Neural cell (in vitro differentiated cells): ENCODE measurements at regions not wholly inside any gene's neighbourhood (a gene's known extent, or its start where the extent isn't known, plus 50 kb on each side); places are given as distances from the start of the nearest gene placed in this dataset.
"Not testable (repeated sequence)": the region's sequence is repeated elsewhere in the genome, so short reads cannot be mapped to it uniquely, and the experiment has no call there.

ENCODE experiments used
- H2AFZ ChIP-seq: fragments of 200-600, 300-800 bp; sonication (generic), shearing (Covaris generic); 2 replicates; pipeline ENCODE4 v1.6.0; 2014; ENCODE audit warnings: low read depth, mild to moderate bottlenecking, antibody characterized with exemption, low read length, moderate library complexity
- H3F3A ChIP-seq: fragments of 200-600 bp; shearing (Covaris generic); 2 replicates; pipeline ENCODE4 v1.6.1; 2016; ENCODE audit warnings: mild to moderate bottlenecking, moderate library complexity, mixed read lengths, antibody characterized with exemption, low read length; ENCODE audit not compliant: insufficient read depth, poor library complexity, severe bottlenecking
- H3K27ac ChIP-seq: fragments of 200-600, 300-800 bp; sonication (generic), shearing (Covaris generic); 2 replicates; pipeline ENCODE4 v1.5.1; 2014; ENCODE audit warnings: mild to moderate bottlenecking, low read length, moderate library complexity
- H3K27me3 ChIP-seq: fragments of 300-800, 200-600 bp; sonication (generic), shearing (Covaris generic); 2 replicates; pipeline ENCODE4 v1.6.0; 2014; ENCODE audit warnings: mild to moderate bottlenecking, low read depth, low read length, moderate library complexity; ENCODE audit not compliant: insufficient read depth
- H3K36me3 ChIP-seq: fragments of 300-800, 200-600 bp; sonication (generic), shearing (Covaris generic); 2 replicates; pipeline ENCODE4 v1.5.1; 2014; ENCODE audit warnings: mild to moderate bottlenecking, antibody characterized with exemption, low read length, moderate library complexity; ENCODE audit not compliant: insufficient read depth
- H3K4me2 ChIP-seq: fragments of 300-800, 200-600 bp; sonication (generic), shearing (Covaris generic); 2 replicates; pipeline ENCODE4 v1.6.0; 2014; ENCODE audit warnings: mild to moderate bottlenecking, low read length
- H3K4me3 ChIP-seq: fragments of 300-800, 200-600 bp; sonication (generic), shearing (Covaris generic); 2 replicates; pipeline ENCODE4 v1.5.1; 2014; ENCODE audit warnings: mild to moderate bottlenecking, low read length, moderate library complexity
- H3K79me2 ChIP-seq: fragments of 200-600 bp; shearing (Covaris generic); replicated peaks from 2 replicates; pipeline ENCODE4 v1.6.0; 2014; ENCODE audit warnings: mild to moderate bottlenecking, low read length, moderate library complexity; ENCODE audit not compliant: insufficient read depth
- H3K9ac ChIP-seq: fragments of 300-800, 200-600 bp; sonication (generic), shearing (Covaris generic); 2 replicates; pipeline ENCODE4 v1.6.1; 2016; ENCODE audit warnings: mild to moderate bottlenecking, low read length, mixed read lengths
- H3K9me2 ChIP-seq: fragments of 200-600 bp; shearing (Covaris generic); 2 replicates; pipeline ENCODE4 v1.6.1; 2016; ENCODE audit warnings: mild to moderate bottlenecking, low read length, mixed read lengths; ENCODE audit not compliant: insufficient read depth
- H3K9me3 ChIP-seq: fragments of 200-600, 300-800 bp; sonication (generic), shearing (Covaris generic); 2 replicates; pipeline ENCODE4 v1.6.1; 2016; ENCODE audit warnings: mild to moderate bottlenecking, mixed run types, low read length, moderate library complexity, mixed read lengths
- H4K20me1 ChIP-seq: fragments of 200-600 bp; shearing (Covaris generic); 2 replicates; pipeline ENCODE4 v1.6.1; 2016; ENCODE audit warnings: mild to moderate bottlenecking, mixed run types; ENCODE audit not compliant: insufficient read depth
- EP300 ChIP-seq: fragments of 450-650 bp; conservative IDR thresholded peaks from 2 replicates; pipeline ENCODE4 v1.6.1; 2014; ENCODE audit warnings: antibody characterized with exemption, mild to moderate bottlenecking, moderate library complexity; ENCODE audit not compliant: poor library complexity, severe bottlenecking
- EZH2 ChIP-seq: fragments of 200-600, 300-800 bp; shearing (Covaris generic), sonication (generic); IDR thresholded peaks from 2 replicates; pipeline ENCODE4 v1.6.1; 2014; ENCODE audit warnings: antibody characterized with exemption, low read length, borderline replicate concordance, mild to moderate bottlenecking; ENCODE audit not compliant: insufficient read depth, poor library complexity, severe bottlenecking
- MXI1 ChIP-seq: fragments of 450-650 bp; conservative IDR thresholded peaks from 2 replicates; pipeline ENCODE4 v1.6.1; 2014; ENCODE audit warnings: antibody characterized with exemption, mild to moderate bottlenecking; ENCODE audit not compliant: poor library complexity, severe bottlenecking
- POLR2AphosphoS5 ChIP-seq: IDR thresholded peaks from 2 replicates; pipeline ENCODE4 v1.6.1; 2012
- RAD21 ChIP-seq: fragments of 450-650 bp; conservative IDR thresholded peaks from 2 replicates; pipeline ENCODE4 v1.6.1; 2014; ENCODE audit warnings: antibody characterized with exemption, mild to moderate bottlenecking, moderate library complexity
- REST ChIP-seq: IDR thresholded peaks from 2 replicates; pipeline ENCODE4 v1.6.1; 2012; ENCODE audit warnings: borderline replicate concordance
- SMC3 ChIP-seq: fragments of 450-650 bp; conservative IDR thresholded peaks from 2 replicates; pipeline ENCODE4 v1.6.1; 2014; ENCODE audit warnings: antibody characterized with exemption, mild to moderate bottlenecking, moderate library complexity; ENCODE audit not compliant: poor library complexity
- TAF1 ChIP-seq: IDR thresholded peaks from 2 replicates; pipeline ENCODE4 v1.6.1; 2012; ENCODE audit warnings: low read depth
- TF ChIP-seq, protein P1 (sequence below): fragments of 450-650 bp; IDR thresholded peaks from 2 replicates; pipeline ENCODE4 v1.5.1; 2014; ENCODE audit warnings: antibody characterized with exemption, mild to moderate bottlenecking, moderate library complexity; ENCODE audit not compliant: poor library complexity, severe bottlenecking

DNA sequence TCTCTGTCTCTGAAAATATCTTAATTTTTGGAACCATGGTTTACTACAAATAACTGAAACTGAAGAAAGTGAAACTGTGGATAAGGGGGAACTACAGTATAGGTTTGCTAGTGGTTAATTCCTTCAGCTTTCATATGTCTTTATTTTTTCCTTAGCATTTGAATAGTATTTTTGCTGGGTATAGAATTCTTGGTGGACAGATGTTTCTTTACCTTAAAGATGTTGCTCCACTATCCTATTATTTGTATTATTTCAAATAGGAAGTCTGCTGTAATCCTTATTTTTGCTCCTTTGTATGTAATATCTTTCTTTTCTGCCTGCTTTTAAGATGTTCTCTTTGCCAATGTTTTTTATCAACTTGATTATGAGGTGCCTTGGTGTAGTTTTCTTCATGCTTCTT lies 152.9 kb upstream of the ISL1 start:
- H3K4me2 ChIP-seq: no peak overlapping the region
- H3F3A ChIP-seq: no peaks in the 10 kb centered on the region
- no peak overlapping the region for H3K27ac ChIP-seq
- H3K9me3 ChIP-seq: no peaks in the 10 kb centered on the region
- no peaks in the 10 kb centered on the region for H3K36me3 ChIP-seq
- no peak for TF ChIP-seq RAD21
- no peak for TF ChIP-seq MXI1
- TF ChIP-seq TAF1: no peak
- no peak for TF ChIP-seq SMC3
- no peak for TF ChIP-seq EP300
- no peaks in the 10 kb centered on the region for H3K79me2 ChIP-seq
- H3K9me2 ChIP-seq: no peaks in the 10 kb centered on the region
- H3K27me3 ChIP-seq: no peaks in the 10 kb centered on the region
- H2AFZ ChIP-seq: no peak overlapping the region
- no peak overlapping the region for H3K9ac ChIP-seq
- H3K4me3 ChIP-seq: no peak overlapping the region
- no peaks in the 10 kb centered on the region for H4K20me1 ChIP-seq

DNA sequence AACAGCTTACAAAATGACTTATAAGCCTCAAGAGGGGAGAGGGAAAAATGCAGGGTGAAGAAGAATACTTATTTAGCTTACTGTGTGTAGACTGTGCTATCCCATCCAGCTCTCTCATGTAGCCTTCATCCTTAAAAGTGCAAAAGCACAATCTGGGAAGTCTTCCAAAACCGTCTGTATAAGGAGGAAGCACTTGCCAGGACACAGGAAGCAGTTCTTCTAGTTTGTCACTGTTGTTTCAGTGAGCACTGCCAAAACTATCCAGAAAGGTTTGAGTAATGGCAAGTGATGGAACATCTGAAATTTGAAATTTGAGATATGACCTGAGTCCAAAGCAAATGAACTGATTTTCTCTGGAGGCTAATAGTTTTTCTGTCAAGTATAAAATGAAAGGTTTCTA lies 140.8 kb upstream of the ISL1 start:
- Histone ChIP-seq H4K20me1 (no peaks in the 10 kb centered on the region), H3K79me2 (no peaks in the 10 kb centered on the region), H3K4me2 (no peak overlapping the region), H3K9me2 (no peaks in the 10 kb centered on the region), H3K4me3 (no peak overlapping the region), H3F3A (no peaks in the 10 kb centered on the region), H3K9ac (no peak overlapping the region), H3K36me3 (no peaks in the 10 kb centered on the region), H2AFZ (no peak overlapping the region), H3K27me3 (no peaks in the 10 kb centered on the region), H3K9me3 (no peaks in the 10 kb centered on the region), H3K27ac (no peak overlapping the region)
- TF ChIP-seq EP300 (no peak), SMC3 (no peak), POLR2AphosphoS5 (no peak), RAD21 (no peak), TAF1 (no peak), EZH2 (no peak)
- TF ChIP-seq, protein P1, sequence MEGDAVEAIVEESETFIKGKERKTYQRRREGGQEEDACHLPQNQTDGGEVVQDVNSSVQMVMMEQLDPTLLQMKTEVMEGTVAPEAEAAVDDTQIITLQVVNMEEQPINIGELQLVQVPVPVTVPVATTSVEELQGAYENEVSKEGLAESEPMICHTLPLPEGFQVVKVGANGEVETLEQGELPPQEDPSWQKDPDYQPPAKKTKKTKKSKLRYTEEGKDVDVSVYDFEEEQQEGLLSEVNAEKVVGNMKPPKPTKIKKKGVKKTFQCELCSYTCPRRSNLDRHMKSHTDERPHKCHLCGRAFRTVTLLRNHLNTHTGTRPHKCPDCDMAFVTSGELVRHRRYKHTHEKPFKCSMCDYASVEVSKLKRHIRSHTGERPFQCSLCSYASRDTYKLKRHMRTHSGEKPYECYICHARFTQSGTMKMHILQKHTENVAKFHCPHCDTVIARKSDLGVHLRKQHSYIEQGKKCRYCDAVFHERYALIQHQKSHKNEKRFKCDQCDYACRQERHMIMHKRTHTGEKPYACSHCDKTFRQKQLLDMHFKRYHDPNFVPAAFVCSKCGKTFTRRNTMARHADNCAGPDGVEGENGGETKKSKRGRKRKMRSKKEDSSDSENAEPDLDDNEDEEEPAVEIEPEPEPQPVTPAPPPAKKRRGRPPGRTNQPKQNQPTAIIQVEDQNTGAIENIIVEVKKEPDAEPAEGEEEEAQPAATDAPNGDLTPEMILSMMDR: no peak

DNA sequence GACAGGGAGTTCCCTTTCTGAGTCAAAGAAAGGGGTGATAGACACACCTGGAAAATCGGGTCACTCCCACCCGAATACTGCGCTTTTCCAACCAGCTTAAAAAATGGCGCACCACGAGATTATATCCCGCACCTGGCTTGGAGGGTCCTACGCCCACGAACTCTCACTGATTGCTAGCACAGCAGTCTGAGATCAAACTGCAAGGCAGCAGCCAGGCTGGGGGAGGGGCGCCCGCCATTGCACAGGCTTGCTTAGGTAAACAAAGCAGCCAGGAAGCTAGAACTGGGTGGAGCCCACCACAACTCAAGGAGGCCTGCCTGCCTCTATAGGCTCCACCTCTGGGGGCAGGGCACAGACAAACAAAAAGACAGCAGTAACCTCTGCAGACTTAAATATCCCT lies 132.3 kb upstream of the ISL1 start:
- not testable (repeated sequence) for H3K9me3 ChIP-seq, H3K27me3 ChIP-seq, H4K20me1 ChIP-seq, H3K9me2 ChIP-seq, H3K4me3 ChIP-seq, H3K36me3 ChIP-seq, H3K79me2 ChIP-seq, H3F3A ChIP-seq, H3K4me2 ChIP-seq, H2AFZ ChIP-seq, H3K9ac ChIP-seq, H3K27ac ChIP-seq

GRCh38 chr5:51271261-51271660 lies 112.0 kb upstream of the ISL1 start:
- Histone ChIP-seq H3K9me2 (no peaks in the 10 kb centered on the region), H3K36me3 (no peaks in the 10 kb centered on the region), H3K4me3 (no peak overlapping the region), H3K9ac (no peak overlapping the region), H3K4me2 (no peak overlapping the region), H3K79me2 (no peaks in the 10 kb centered on the region), H2AFZ (no peak overlapping the region), H3K9me3 (no peaks in the 10 kb centered on the region), H3K27me3 (no peaks in the 10 kb centered on the region), H3F3A (no peaks in the 10 kb centered on the region), H4K20me1 (no peaks in the 10 kb centered on the region), H3K27ac (no peak overlapping the region)
- TF ChIP-seq MXI1: no peak
- TF ChIP-seq EZH2: no peak
- TF ChIP-seq SMC3: no peak
- no peak for TF ChIP-seq POLR2AphosphoS5
- no peak for TF ChIP-seq REST
- no peak for TF ChIP-seq RAD21
- TF ChIP-seq EP300: no peak
- TF ChIP-seq, protein P1: no peak
